NCI-H2227 (cell line): ENCODE measurements at regions not wholly inside any gene's neighbourhood (a gene's known extent, or its start where the extent isn't known, plus 50 kb on each side); places are given as distances from the start of the nearest gene placed in this dataset.

Experiments
- DNase-seq: peaks from one replicate; lab custom pipeline; 2025; ENCODE audit not compliant: unreplicated experiment; lab: John Stamatoyannopoulos, UW

DNA sequence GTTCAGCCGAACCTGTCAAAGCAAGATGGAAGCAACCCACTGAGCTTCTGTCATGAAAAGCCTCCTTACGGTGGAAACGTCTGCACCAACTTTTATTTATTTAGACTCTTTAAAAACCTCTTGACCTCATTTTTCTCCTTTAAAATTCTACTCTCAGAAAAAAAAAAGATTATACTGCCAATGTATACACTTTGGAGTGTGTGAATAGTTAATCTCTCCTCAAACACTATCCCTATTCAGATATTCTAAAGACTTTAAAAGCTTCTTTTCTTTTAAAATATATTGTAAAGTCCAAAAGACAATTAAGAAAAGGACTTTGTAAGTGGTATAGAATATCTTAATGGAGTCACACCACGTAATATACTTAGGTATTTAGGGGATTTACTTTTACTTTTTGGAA, 335.2 kb upstream of the SEMA3D start:
- no peak for DNase-seq

DNA sequence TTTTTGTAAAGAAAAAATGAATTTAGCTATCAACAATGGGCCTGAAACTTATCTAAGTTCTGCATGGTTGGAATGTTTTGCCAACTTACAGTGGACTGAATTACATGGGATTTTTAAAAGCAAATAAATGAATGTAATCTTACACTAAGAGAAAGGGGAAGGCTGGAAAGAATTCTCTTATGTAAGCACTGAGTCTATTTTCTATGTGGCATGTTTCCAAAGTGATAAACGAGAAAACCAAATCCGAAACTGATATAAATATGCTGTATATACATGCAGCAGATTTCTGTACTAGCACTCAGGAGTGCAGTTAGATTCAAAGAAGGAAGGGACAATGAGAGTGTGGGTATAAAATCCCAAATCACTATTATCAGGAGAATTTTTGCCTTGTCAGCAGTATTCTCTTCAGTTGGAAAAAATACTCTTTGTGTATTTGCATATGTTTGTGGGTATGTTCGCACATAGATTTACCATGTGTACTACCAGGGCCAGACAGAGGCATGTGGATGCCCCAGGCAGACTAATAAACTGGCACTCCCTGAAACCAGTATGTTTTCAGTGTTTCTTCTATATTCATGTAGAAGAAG, 334.3 kb upstream of the SEMA3D start:
- no peak for DNase-seq

DNA sequence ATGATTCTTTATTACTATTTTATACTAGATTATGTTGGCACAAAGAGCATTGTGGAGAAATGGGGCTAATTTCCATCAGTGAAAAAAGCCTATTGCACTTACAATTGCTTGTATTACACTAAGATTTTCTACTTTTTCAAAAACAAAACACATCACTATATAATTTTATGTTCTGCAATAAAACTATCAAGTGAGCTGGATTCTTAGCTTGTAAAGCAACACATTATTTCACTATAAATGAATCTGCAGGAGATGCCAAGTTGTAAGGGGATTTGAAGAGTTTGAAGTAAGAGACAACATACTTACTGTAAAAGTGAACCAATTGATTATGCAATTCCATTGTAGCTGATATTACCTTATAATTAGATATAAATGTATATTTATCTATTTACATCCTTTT, 333.3 kb upstream of the SEMA3D start:
- no peak for DNase-seq

DNA sequence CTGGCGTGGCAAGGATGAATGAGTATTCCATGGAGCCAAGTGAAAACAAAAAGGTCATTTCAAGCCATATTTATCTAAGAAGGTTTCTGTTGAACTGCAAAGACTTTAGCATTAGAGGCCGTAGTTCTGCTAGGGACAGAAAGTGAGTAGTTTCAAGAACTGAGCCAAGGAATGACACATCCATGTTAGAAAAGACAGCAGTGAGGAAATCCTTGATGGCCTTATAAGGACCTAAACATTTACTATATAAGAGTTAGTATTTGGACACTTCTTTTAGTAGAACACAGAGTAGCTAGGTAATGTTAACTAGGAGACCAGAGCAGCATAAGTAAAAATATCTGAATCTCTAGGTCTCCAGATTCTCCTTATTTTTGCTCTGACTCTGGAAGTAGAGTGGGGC, 329.8 kb upstream of the SEMA3D start:
- no peak for DNase-seq

GRCh38 chr7:85512790-85513189, 325.9 kb upstream of the SEMA3D start:
- no peak for DNase-seq

DNA sequence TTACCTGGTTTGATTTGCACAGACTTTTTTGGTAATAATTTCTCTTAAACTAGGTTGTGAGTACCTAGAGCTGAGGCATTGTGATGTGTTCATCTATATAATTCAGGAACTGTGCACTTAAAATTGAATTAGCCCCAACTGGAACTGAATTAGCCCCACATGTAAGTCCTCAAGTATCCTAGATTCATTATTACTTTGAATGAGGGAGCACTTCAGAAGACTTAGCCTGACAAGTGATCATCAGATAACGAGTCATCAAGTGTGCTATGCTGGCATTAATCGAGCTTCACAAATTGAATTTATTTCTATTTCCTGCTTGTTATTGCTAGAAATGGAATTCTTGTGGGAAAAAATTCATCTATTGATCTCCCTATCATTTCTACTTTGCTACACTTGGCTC, 323.4 kb upstream of the SEMA3D start:
- DNase-seq: no peak

GRCh38 chr7:85509476-85509875, 322.6 kb upstream of the SEMA3D start:
- no peak for DNase-seq

- no peak for DNase-seq
Measured at GRCh38 chr7:85508642-85509410, 322.0 kb upstream of the SEMA3D start.

DNA sequence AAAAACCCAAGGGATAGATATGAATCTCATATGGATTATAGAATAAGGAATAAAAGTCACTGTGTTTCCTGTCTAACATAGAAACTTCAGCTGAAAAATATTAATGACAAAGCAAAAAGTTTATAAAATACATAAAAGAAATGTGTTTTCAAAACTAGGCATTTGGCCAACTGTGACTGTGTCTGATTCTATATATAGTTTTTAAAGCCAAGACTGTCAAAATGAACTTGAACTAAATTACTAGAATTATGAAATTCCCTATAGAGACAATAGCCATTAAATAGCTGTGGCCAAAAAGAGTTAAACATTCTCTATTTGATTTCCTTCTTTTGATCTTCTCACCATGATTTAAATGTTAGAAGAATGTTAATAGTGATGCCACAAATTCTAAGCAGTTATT, 311.2 kb upstream of the SEMA3D start:
- DNase-seq: no peak

- DNase-seq: no peak
Measured at GRCh38 chr7:85489498-85489897, 302.6 kb upstream of the SEMA3D start.

- DNase-seq: no peak
Measured at GRCh38 chr7:85488406-85488805, 301.6 kb upstream of the SEMA3D start.

- no peak for DNase-seq
Measured at GRCh38 chr7:85483177-85483576, 296.3 kb upstream of the SEMA3D start.

DNA sequence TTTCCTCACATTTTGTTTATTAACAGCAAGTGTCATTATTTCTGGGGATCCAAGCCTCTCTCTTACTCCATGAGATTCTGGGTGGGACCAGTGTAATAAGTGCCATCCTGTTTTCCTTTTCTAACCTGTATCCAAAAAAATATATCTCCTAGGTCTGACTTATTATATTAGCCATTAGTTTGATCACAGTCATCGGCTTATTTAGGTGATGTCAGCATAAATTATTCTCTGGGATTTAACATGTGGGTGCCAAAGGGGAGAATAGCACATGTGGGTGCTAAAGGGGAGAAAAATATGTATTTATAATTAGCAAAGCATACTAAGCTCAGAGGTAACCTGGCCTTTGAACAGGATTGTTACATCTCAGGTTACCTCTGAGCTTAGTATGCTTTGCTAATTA, 293.8 kb upstream of the SEMA3D start:
- DNase-seq: no peak

- no peak for DNase-seq
Measured at GRCh38 chr7:85479918-85480643, 293.2 kb upstream of the SEMA3D start.

DNA sequence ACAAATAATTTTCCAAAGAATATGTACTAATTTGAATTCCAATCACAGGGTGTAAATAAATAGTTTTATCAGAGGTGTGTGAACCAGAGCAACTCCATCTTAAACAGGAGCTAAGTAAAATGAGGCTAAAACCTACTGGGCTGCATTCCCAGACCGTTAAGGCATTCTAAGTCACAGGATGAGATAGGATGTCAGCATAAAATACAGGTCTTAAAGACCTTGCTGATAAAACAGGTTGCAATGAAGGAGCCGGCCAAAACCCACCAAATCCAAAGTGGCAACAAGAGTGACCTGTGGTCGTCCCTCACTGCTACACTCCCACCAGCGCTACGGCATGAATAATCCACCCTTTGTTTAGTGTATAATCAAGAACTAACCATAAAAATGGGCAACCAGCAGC, 291.7 kb upstream of the SEMA3D start:
- no peak for DNase-seq

GRCh38 chr7:85475476-85475875, 288.6 kb upstream of the SEMA3D start:
- no peak for DNase-seq

- no peak for DNase-seq
Measured at GRCh38 chr7:85475071-85475470, 288.2 kb upstream of the SEMA3D start.

- no peak for DNase-seq
Measured at GRCh38 chr7:85474234-85474633, 287.4 kb upstream of the SEMA3D start.

DNA sequence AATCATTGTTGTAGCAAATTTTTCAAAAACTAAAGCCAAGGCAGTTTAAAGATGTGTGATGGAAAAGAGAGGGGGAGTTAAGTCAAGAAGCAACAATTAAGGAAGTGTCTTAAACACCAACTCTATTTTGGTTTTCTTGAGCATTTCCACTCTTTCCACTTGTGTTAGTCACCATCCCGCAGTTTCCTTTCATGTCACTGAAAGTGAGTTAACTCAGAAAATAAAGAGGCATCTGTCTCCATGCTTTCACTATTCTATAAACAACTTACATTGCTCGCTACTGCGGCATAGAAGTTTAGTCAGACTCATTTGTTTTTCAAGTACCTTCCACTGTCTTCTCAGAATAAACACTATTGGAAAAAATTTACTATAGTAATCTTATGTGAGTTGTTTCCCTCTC, 284.9 kb upstream of the SEMA3D start:
- DNase-seq: no peak

- no peak for DNase-seq
Measured at GRCh38 chr7:85471307-85471706, 284.5 kb upstream of the SEMA3D start.

DNA sequence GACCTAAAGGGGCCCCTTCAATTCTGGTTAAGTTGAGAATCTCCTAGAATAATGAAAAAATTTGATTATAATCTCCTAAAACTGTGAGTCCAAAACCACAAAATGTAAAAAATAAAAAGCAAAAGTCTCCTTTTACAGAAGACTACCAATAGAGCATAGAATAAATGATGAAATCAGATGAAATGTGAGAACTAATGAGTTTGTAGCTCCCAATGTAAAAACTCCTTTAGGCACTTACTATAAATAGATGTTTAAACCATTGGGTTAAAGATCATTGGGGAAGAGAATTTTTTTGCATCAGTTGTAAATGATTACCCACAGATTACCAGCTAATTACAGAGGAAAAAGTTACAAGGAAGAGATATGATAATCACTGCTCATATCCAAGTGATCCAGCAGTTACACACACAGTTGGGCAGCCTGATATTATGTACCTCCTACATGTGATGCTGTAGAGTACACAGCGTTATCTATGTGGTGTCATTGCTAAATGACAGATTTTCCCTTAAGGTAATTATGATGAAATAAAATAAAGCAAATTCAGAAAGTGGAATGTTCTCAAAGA, 282.7 kb upstream of the SEMA3D start:
- DNase-seq: no peak

GRCh38 chr7:85464042-85464651, 277.3 kb upstream of the SEMA3D start:
- no peak for DNase-seq
